AG04449 (cell line): ENCODE measurements at regions not wholly inside any gene's neighbourhood (a gene's known extent, or its start where the extent isn't known, plus 50 kb on each side); places are given as distances from the start of the nearest gene placed in this dataset.

Experiments used
- CTCF ChIA-PET: fragments of 350-600 bp; formaldehyde crosslinking; extraction: SDS; loops from one replicate; lab custom pipeline; 2021; ENCODE audit warnings: antibody characterized with exemption; lab: Yijun Ruan, JAX
- POLR2A ChIA-PET: fragments of 400-600, 350-600 bp; formaldehyde crosslinking; extraction: SDS; loops from one replicate; lab custom pipeline; 2020; ENCODE audit warnings: antibody characterized with exemption, inconsistent platforms; lab: Yijun Ruan, JAX
- DNase-seq: peaks from one replicate; pipeline ENCODE4 v3.0.0-alpha.2; 2010; ENCODE audit warnings: low read depth, low spot score
- H3K4me3 ChIP-seq: 2 replicates; pipeline ENCODE4 v1.5.1; 2011; ENCODE audit warnings: low read depth, mild to moderate bottlenecking, control low read depth, low read length
- CTCF ChIP-seq: IDR thresholded peaks from one replicate; pipeline ENCODE4 v1.5.1; 2011; ENCODE audit warnings: mild to moderate bottlenecking, moderate library complexity, low read length, control low read depth, inconsistent platforms; ENCODE audit not compliant: insufficient read depth; ENCODE audit errors: missing control alignments

GRCh38 chr1:93013145-93014065, 52.1 kb upstream of the DIPK1A start:
- H3K4me3 ChIP-seq: no peak overlapping the region
- POLR2A ChIA-PET: no interaction called here
- CTCF ChIA-PET: interaction anchor here (0.7 to 3.6 kb wide), 9 partner anchors 8 to 291 kb away, joined by 3 to 21 read pairs (median 4); no protein-coding TSS in a partner anchor
- no peak for TF ChIP-seq CTCF
- DNase-seq: no peak

DNA sequence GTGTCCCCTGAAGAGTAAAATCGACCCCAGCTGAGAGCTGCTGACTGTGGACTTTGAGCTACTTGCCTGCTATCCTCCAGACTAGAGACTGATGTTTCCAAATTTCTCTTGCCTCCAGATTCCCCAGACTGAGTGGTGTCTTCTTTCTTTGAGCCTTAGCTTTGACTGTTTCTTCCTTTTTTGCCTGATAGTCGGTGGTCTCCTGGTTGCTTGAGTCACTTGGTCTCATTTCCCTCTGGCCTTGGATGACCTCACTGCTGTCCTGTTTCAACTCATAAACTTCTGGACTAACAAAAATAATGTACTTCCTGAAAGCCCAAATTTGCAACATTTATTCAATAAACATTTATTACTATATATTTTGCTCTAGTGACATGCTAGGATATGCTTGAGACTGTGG, 52.9 kb upstream of the DIPK1A start:
- no peak for TF ChIP-seq CTCF
- H3K4me3 ChIP-seq: no peak overlapping the region
- no peak for DNase-seq
- ChIA-PET CTCF (interaction anchor here (0.9 to 3.6 kb wide), 8 partner anchors 8 to 290 kb away, joined by 3 to 21 read pairs (median 4); no protein-coding TSS in a partner anchor), POLR2A (no interaction called here)

DNA sequence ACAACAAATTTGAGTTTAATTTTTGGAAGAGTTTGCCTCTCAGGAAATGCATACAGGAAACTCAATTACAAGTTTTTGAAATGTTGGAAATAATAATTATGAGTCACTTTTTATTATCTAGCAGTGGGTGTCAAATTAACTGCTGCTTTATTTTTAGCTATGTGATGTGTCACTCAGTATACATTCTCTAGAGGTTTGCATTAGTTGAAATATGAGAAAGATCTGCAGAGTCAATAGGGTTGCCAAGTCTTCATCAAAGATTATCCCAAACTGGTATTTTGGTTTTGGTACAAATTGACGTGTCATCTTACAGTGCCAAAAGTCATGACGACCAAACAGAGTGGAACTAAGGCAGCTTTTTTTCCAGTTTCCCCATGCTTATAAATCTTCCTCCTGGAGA, 54.3 kb upstream of the DIPK1A start:
- POLR2A ChIA-PET: interaction anchor here (1.4 kb wide), 1 partner anchor 184 kb away, joined by 6 read pairs; the partner anchor contains the start of gene RPL5
- CTCF ChIA-PET: interaction anchor here (1.1 to 3.6 kb wide), 4 partner anchors 10 to 157 kb away, joined by 4 to 19 read pairs (median 6); no protein-coding TSS in a partner anchor
- TF ChIP-seq CTCF: no peak
- peak; percentile 24 for DNase-seq
- no peak overlapping the region for H3K4me3 ChIP-seq

DNA sequence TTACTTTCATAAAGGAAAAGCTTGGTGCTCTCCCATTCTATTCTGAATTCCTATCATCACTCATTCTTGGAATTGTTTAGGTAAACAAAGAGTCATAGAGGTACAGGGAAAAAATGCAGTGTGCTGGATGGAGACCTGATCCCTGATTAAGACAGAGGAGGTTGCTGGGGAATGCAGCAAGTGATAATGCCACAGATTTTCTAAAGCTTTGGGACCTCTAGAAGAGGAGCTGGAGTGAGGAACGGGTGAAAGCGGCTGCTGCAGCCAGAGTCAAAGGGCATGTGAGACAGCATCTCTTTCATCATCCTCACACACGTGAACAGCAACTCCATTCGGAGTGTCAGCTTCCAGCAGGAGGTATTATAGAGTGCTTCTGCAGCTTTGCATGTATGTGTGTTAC, 54.9 kb upstream of the DIPK1A start:
- DNase-seq: no peak
- POLR2A ChIA-PET: interaction anchor here (1.4 kb wide), 1 partner anchor 184 kb away, joined by 6 read pairs; the partner anchor contains the start of gene RPL5
- TF ChIP-seq CTCF: no peak
- CTCF ChIA-PET: interaction anchor here (0.7 to 3.6 kb wide), 5 partner anchors 9 to 157 kb away, joined by 3 to 19 read pairs (median 4); no protein-coding TSS in a partner anchor
- no peak overlapping the region for H3K4me3 ChIP-seq

DNA sequence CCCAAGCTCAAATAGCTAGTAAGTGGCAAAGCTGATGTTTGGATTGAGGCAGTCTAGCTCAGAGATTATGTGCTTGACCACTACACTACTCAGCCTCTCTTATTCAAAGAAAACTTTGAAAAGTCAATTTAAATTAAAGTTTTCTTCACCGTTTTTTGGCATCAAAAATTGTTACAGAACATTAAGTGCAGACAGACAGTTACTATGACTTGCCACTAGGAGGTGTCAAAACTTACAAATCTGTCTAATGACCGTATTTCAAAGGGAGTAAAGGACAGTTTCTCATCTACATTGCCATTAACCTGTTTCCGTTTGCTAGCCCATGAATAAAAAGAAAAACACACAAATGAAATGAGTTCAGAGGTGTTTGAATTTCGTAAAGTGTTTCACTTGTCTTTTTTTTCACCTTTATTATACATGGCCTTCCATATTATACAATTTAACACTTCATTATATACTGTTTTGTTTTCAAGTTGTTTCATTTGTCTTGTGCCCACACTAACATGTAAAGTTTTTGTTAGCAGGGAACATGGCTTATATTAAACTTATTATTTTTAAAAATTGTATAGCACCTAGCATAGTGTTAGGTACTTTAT, 57.4 kb upstream of the MTF2 start:
- ChIA-PET POLR2A (no interaction called here), CTCF (interaction anchor here (0.7 to 3.0 kb wide), 24 partner anchors 8 to 168 kb away, joined by 3 to 24 read pairs (median 4); partner anchors contain the start of gene MTF2)
- H3K4me3 ChIP-seq: no peak overlapping the region
- TF ChIP-seq CTCF: peak; percentile 58
- DNase-seq: no peak
